ENCODE measurements at regions not wholly inside any gene's neighbourhood (a gene's known extent, or its start where the extent isn't known, plus 50 kb on each side); places are given as distances from the start of the nearest gene placed in this dataset.

- H3K9me3 Mint-ChIP-seq, result peaks cover 5% of the 10 kb centered on the region
- TF ChIP-seq ESRRA (CRISPR knock-in tag; IDR thresholded peaks at IDR 0.05; ENCODE audit: borderline replicate concordance), result no peak
- no peak for TF ChIP-seq GRHL2 (CRISPR knock-in tag; IDR thresholded peaks at IDR 0.05; ENCODE audit: insufficient replicate concordance, severe bottlenecking)
- TF ChIP-seq ZNF219 (CRISPR knock-in tag; IDR thresholded peaks at IDR 0.05; ENCODE audit: borderline replicate concordance), result no peak
- TF ChIP-seq USF2 (CRISPR knock-in tag; IDR thresholded peaks at IDR 0.05), result no peak
- TF ChIP-seq CBFB (CRISPR knock-in tag; IDR thresholded peaks at IDR 0.05; ENCODE audit: low read depth), result no peak
- no peak for TF ChIP-seq FOXP1 (CRISPR knock-in tag; IDR thresholded peaks at IDR 0.05; ENCODE audit: borderline replicate concordance)
- TF ChIP-seq PRDM15 (CRISPR knock-in tag; IDR thresholded peaks at IDR 0.05), result no peak
- TF ChIP-seq TEAD1 (CRISPR knock-in tag; IDR thresholded peaks at IDR 0.05), result no peak
- no peak for TF ChIP-seq HMGXB4 (CRISPR knock-in tag; IDR thresholded peaks at IDR 0.05)
- H3K4me1 Mint-ChIP-seq, result peaks cover 10% of the 10 kb centered on the region
- no peaks in the 10 kb centered on the region for H3K36me3 Mint-ChIP-seq
- CTCF ChIA-PET, result no interaction called here
- POLR2A ChIA-PET, result no interaction called here
- H3K27ac Mint-ChIP-seq, result no peak overlapping the region
- no peak overlapping the region for H3K4me3 Mint-ChIP-seq
- H3K27me3 Mint-ChIP-seq (ENCODE audit: low read depth), result no peaks in the 10 kb centered on the region
- no peak for ATAC-seq
- no peak for DNase-seq (ENCODE audit: low spot score)
Measured at GRCh38 chr12:3376779-3377455, 114.1 kb upstream of the PRMT8 start.

GRCh38 chr12:3378655-3379054 lies 112.3 kb upstream of the PRMT8 start:
- ChIA-PET CTCF (no interaction called here), POLR2A (no interaction called here)
- Mint-ChIP-seq H3K4me1 (peaks cover 10% of the 10 kb centered on the region), H3K4me3 (no peak overlapping the region), H3K9me3 (peaks cover 5% of the 10 kb centered on the region), H3K27ac (no peak overlapping the region), H3K36me3 (no peaks in the 10 kb centered on the region), H3K27me3 (ENCODE audit: low read depth) (no peaks in the 10 kb centered on the region)
- DNase-seq (ENCODE audit: low spot score) (no peak), ATAC-seq (no peak)
- TF ChIP-seq E2F5 (CRISPR knock-in tag; IDR thresholded peaks at IDR 0.05) (no peak), MLX (CRISPR knock-in tag; IDR thresholded peaks at IDR 0.05) (no peak), JAZF1 (CRISPR knock-in tag; IDR thresholded peaks at IDR 0.05) (no peak), ZNF263 (CRISPR knock-in tag; IDR thresholded peaks at IDR 0.05; ENCODE audit: low read depth) (no peak), ZSCAN18 (CRISPR knock-in tag; IDR thresholded peaks at IDR 0.05) (no peak), NR1H2 (CRISPR knock-in tag; IDR thresholded peaks at IDR 0.05) (no peak), ZNF512 (CRISPR knock-in tag; IDR thresholded peaks at IDR 0.05; ENCODE audit: borderline replicate concordance) (no peak), NR3C1 (CRISPR knock-in tag; conservative IDR thresholded peaks at IDR 0.05; ENCODE audit: low read depth) (no peak), JUN (CRISPR knock-in tag; IDR thresholded peaks at IDR 0.05) (no peak), CTCF (IDR thresholded peaks at IDR 0.05) (no peak)

All from WTC11 (cell line).